ENCODE measurements at regions not wholly inside any gene's neighbourhood (a gene's known extent, or its start where the extent isn't known, plus 50 kb on each side); places are given as distances from the start of the nearest gene placed in this dataset.

DNA sequence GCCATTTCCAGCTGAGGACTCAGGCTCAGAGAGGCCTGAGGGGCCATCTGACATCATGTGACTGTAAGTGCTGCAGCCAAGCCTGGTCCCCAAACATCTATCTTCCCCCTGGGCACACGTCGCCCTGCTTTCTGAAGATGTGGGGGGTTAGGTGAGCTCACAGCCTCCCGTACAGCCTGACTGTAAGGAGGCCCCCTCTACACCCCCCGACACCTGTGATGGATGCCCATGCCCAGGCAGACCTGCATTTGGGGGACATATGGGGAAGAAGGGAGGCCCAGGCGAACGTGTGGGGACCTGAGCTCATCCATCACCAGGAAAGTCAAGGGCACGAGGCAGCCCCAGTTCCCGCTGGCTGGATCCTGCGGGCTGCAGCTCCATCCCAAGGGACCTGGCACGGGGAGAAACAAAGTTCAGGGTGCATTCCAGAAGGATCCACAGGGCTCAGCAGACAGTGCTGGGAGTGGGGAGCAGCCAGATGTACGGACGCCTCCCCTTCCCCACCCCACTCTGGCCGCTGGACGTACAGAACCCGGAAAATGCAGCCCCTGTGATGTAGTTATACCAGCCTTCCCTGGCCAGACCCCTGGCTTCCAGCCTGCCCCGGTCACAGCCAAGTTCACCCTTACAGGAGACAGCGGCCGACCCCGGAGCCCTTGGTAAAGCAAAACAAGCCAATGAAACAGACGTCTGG, 1431.4 kb downstream of the BRD1 start:
- Histone ChIP-seq H3K9me3 (ENCODE audit: insufficient read depth, low read depth, low read length) (peaks cover 12% of the 10 kb centered on the region; the same call in 1 of the 2 replicates), H3K27me3 (ENCODE audit: insufficient read depth, low read length, poor library complexity, severe bottlenecking) (no peaks in the 10 kb centered on the region), H3K9ac (ENCODE audit: low read depth, low read length, poor library complexity, severe bottlenecking) (no peak overlapping the region), H3K4me1 (ENCODE audit: insufficient read depth, low read length, poor library complexity, severe bottlenecking) (no peaks in the 10 kb centered on the region), H3K9me2 (replicated peaks; ENCODE audit: low read depth, low read length) (no peaks in the 10 kb centered on the region), H3K36me3 (ENCODE audit: insufficient read depth, low read length) (no peaks in the 10 kb centered on the region), H3K4me3 (ENCODE audit: low read length, poor library complexity, severe bottlenecking) (no peak overlapping the region), H3K4me2 (ENCODE audit: low read depth, low read length, poor library complexity, severe bottlenecking) (no peak overlapping the region), H3K79me2 (ENCODE audit: insufficient read depth, low read length) (no peaks in the 10 kb centered on the region), H2AFZ (ENCODE audit: low read length) (no peak overlapping the region), H4K20me1 (ENCODE audit: insufficient read depth, low read length, poor library complexity, severe bottlenecking) (no peaks in the 10 kb centered on the region), H3F3A (ENCODE audit: low read depth) (no peaks in the 10 kb centered on the region)
- no peak for TF ChIP-seq EZH2phosphoT487 (IDR thresholded peaks at IDR 0.05; ENCODE audit: borderline replicate concordance)
- TF ChIP-seq, protein P1, sequence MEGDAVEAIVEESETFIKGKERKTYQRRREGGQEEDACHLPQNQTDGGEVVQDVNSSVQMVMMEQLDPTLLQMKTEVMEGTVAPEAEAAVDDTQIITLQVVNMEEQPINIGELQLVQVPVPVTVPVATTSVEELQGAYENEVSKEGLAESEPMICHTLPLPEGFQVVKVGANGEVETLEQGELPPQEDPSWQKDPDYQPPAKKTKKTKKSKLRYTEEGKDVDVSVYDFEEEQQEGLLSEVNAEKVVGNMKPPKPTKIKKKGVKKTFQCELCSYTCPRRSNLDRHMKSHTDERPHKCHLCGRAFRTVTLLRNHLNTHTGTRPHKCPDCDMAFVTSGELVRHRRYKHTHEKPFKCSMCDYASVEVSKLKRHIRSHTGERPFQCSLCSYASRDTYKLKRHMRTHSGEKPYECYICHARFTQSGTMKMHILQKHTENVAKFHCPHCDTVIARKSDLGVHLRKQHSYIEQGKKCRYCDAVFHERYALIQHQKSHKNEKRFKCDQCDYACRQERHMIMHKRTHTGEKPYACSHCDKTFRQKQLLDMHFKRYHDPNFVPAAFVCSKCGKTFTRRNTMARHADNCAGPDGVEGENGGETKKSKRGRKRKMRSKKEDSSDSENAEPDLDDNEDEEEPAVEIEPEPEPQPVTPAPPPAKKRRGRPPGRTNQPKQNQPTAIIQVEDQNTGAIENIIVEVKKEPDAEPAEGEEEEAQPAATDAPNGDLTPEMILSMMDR (conservative IDR thresholded peaks at IDR 0.05; ENCODE audit: low read length): no peak

DNA sequence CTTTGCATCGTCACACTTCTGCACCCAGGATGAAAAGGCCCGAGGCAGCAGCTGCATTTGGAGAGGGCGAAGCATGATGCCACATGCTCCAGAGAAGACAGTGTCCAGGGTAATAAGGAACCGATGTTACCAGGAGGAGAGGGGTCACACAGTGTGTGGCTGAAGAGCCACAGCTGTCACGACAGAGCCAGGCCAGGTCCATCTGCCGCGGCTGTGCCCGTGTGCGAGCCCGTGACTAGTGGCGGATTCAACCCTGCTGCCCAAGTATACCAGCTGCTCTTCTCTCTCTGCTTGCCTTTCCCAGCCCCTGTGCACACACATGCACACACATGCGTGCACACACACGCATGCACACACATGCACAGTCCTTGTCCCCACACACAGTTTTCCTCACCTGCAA, 1432.5 kb downstream of the BRD1 start:
- Histone ChIP-seq H3K4me2 (ENCODE audit: low read depth, low read length, poor library complexity, severe bottlenecking) (no peak overlapping the region), H3K36me3 (ENCODE audit: insufficient read depth, low read length) (no peaks in the 10 kb centered on the region), H4K20me1 (ENCODE audit: insufficient read depth, low read length, poor library complexity, severe bottlenecking) (no peaks in the 10 kb centered on the region), H3K9ac (ENCODE audit: low read depth, low read length, poor library complexity, severe bottlenecking) (no peak overlapping the region), H3K9me3 (ENCODE audit: insufficient read depth, low read depth, low read length) (peaks cover 12% of the 10 kb centered on the region; the same call in 1 of the 2 replicates), H3K4me1 (ENCODE audit: insufficient read depth, low read length, poor library complexity, severe bottlenecking) (no peaks in the 10 kb centered on the region), H3K79me2 (ENCODE audit: insufficient read depth, low read length) (no peaks in the 10 kb centered on the region), H3F3A (ENCODE audit: low read depth) (no peaks in the 10 kb centered on the region), H3K27me3 (ENCODE audit: insufficient read depth, low read length, poor library complexity, severe bottlenecking) (no peaks in the 10 kb centered on the region), H3K4me3 (ENCODE audit: low read length, poor library complexity, severe bottlenecking) (no peak overlapping the region), H3K9me2 (replicated peaks; ENCODE audit: low read depth, low read length) (no peaks in the 10 kb centered on the region), H2AFZ (ENCODE audit: low read length) (no peak overlapping the region)
- TF ChIP-seq, protein P1 (conservative IDR thresholded peaks at IDR 0.05; ENCODE audit: low read length): no peak
- TF ChIP-seq EZH2phosphoT487 (IDR thresholded peaks at IDR 0.05; ENCODE audit: borderline replicate concordance): no peak

DNA sequence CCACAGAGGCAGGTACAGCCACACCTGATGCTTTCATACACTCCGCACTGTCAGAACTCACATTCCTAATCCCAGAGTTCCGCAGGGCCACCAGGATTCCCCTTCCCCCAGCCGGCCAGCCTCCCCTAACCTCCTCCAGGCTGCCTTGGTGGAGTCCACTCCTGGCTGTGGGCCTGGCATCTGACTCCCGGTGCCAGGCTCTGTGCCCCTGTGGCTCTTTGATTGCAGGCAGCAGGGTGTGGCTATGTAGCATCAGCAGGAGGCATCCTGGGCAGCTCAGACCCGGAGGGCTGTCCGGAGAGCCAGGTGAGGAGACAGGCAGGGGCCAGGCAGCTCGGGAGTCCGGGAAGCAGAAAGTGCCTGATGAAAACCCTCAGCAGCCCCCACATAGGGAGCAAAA, 1432.9 kb downstream of the BRD1 start:
- Histone ChIP-seq H3K27me3 (ENCODE audit: insufficient read depth, low read length, poor library complexity, severe bottlenecking) (no peaks in the 10 kb centered on the region), H2AFZ (ENCODE audit: low read length) (no peak overlapping the region), H3K9me2 (replicated peaks; ENCODE audit: low read depth, low read length) (no peaks in the 10 kb centered on the region), H4K20me1 (ENCODE audit: insufficient read depth, low read length, poor library complexity, severe bottlenecking) (no peaks in the 10 kb centered on the region), H3K36me3 (ENCODE audit: insufficient read depth, low read length) (no peaks in the 10 kb centered on the region), H3K9me3 (ENCODE audit: insufficient read depth, low read depth, low read length) (peaks cover 12% of the 10 kb centered on the region; the same call in 1 of the 2 replicates), H3K9ac (ENCODE audit: low read depth, low read length, poor library complexity, severe bottlenecking) (no peak overlapping the region), H3K79me2 (ENCODE audit: insufficient read depth, low read length) (no peaks in the 10 kb centered on the region), H3K4me3 (ENCODE audit: low read length, poor library complexity, severe bottlenecking) (no peak overlapping the region), H3K4me2 (ENCODE audit: low read depth, low read length, poor library complexity, severe bottlenecking) (no peak overlapping the region), H3F3A (ENCODE audit: low read depth) (no peaks in the 10 kb centered on the region), H3K4me1 (ENCODE audit: insufficient read depth, low read length, poor library complexity, severe bottlenecking) (no peaks in the 10 kb centered on the region)
- TF ChIP-seq, protein P1 (conservative IDR thresholded peaks at IDR 0.05; ENCODE audit: low read length): no peak
- TF ChIP-seq EZH2phosphoT487 (IDR thresholded peaks at IDR 0.05; ENCODE audit: borderline replicate concordance): no peak
